HepG2 (cell line): ENCODE measurements at regions not wholly inside any gene's neighbourhood (a gene's known extent, or its start where the extent isn't known, plus 50 kb on each side); places are given as distances from the start of the nearest gene placed in this dataset.

Source experiments
- ATAC-seq: fragments of 200-7000 bp; cut with Tn5 transposase; 3 replicates; pipeline ENCODE4 v1.9.1; 2020; ENCODE audit warnings: mild to moderate bottlenecking, moderate library complexity
- BruUV-seq: library from RNA; stranded (reverse); fragments of 400-500 nt; replicated peaks from 2 replicates; lab custom pipeline; 2021; lab: Mats Ljungman, UMichigan
- CTCF ChIA-PET: fragments of 300-600 bp; formaldehyde crosslinking; extraction: SDS; loops from one replicate; lab custom pipeline; 2021; ENCODE audit warnings: low total read pairs, inconsistent platforms, low intra/inter-chr PET ratio; lab: Yijun Ruan, JAX
- POLR2A ChIA-PET: fragments of 350-600 bp; sonication (Branson Sonifier 250); formaldehyde crosslinking; loops from one replicate; lab custom pipeline; 2020; ENCODE audit warnings: antibody characterized with exemption, inconsistent platforms; lab: Yijun Ruan, JAX
- DNase-seq: peaks from one replicate; pipeline ENCODE4 v3.0.0-alpha.2; 2015; ENCODE audit warnings: low spot score
- FAIRE-seq: peaks from 3 replicates; lab custom pipeline; 2011; peaks lifted over from hg19 to GRCh38; lab: Jason Lieb, UNC
- H2AFZ ChIP-seq: one replicate; pipeline ENCODE4 v1.6.1; 2011; ENCODE audit warnings: low read length, inconsistent platforms
- H3K27ac ChIP-seq: fragments of 300-600 bp; 3 replicates; pipeline ENCODE4 v1.8.0; 2011; ENCODE audit warnings: mixed run types, mild to moderate bottlenecking, mixed read lengths, low read length, inconsistent platforms; ENCODE audit not compliant: insufficient read depth; ENCODE audit errors: extremely low read length
- H3K27me3 ChIP-seq, 2 experiments: fragments of 200-600 bp in 1 of 2; 2 replicates in 1 of 2; 3 replicates in 1 of 2; pipeline versions ENCODE4 v1.6.0 to v1.8.0; 2011; ENCODE audit warnings: low read length in 2 of 2, mild to moderate bottlenecking in 2 of 2, moderate library complexity in 2 of 2, inconsistent platforms in 1 of 2; ENCODE audit not compliant: insufficient read depth in 2 of 2, control insufficient read depth in 1 of 2
- H3K36me3 ChIP-seq, 2 experiments: fragments of 200-600 bp in 1 of 2; replicated peaks in 1 of 2; 2 replicates in 1 of 2; 3 replicates in 1 of 2; pipeline versions ENCODE4 v1.5.1 to v1.8.0; 2011; ENCODE audit warnings: low read length in 2 of 2, inconsistent platforms in 1 of 2; ENCODE audit not compliant: insufficient read depth in 2 of 2, control insufficient read depth in 1 of 2
- H3K4me1 ChIP-seq: 2 replicates; pipeline ENCODE4 v1.5.1; 2012; ENCODE audit warnings: low read length, inconsistent platforms; ENCODE audit not compliant: insufficient read depth
- H3K4me2 ChIP-seq: 2 replicates; pipeline ENCODE4 v1.6.0; 2011; ENCODE audit warnings: low read depth, low read length, inconsistent platforms
- H3K4me3 ChIP-seq, 3 experiments: fragments of 200-600 bp in 1 of 3; sonication (generic), shearing (Covaris generic) in 1 of 3; replicated peaks in 1 of 3; 2 replicates each; pipeline ENCODE4 v1.5.1; 2011 to 2016; ENCODE audit warnings: low read length in 3 of 3, inconsistent platforms in 2 of 3, low read depth in 2 of 3, mild to moderate bottlenecking in 2 of 3, control low read depth in 1 of 3, mixed read lengths in 1 of 3; ENCODE audit not compliant: insufficient read depth in 1 of 3
- H3K79me2 ChIP-seq: one replicate; pipeline ENCODE4 v1.6.1; 2011; ENCODE audit warnings: low read length, inconsistent platforms; ENCODE audit not compliant: insufficient read depth
- H3K9ac ChIP-seq: 2 replicates; pipeline ENCODE4 v1.6.0; 2011; ENCODE audit warnings: mild to moderate bottlenecking, low read depth, low read length, inconsistent platforms; ENCODE audit not compliant: insufficient read depth
- H3K9me3 ChIP-seq: 2 replicates; pipeline ENCODE4 v1.5.1; 2012; ENCODE audit warnings: mild to moderate bottlenecking, low read length
- H4K20me1 ChIP-seq: 2 replicates; pipeline ENCODE4 v1.6.0; 2011; ENCODE audit warnings: inconsistent platforms, mild to moderate bottlenecking, low read length, moderate library complexity; ENCODE audit not compliant: insufficient read depth
- ETV6 ChIP-seq: sonication (generic); formaldehyde crosslinking; conservative IDR thresholded peaks from 2 replicates; pipeline ENCODE4 v1.4.0; 2020; ENCODE audit warnings: missing genetic modification reagents
- GZF1 ChIP-seq: sonication (generic); formaldehyde crosslinking; IDR thresholded peaks from 2 replicates; pipeline ENCODE4 v1.5.1; 2020; ENCODE audit warnings: mild to moderate bottlenecking, missing genetic modification reagents
- IKZF4 ChIP-seq: sonication (generic); formaldehyde crosslinking; IDR thresholded peaks from 2 replicates; pipeline ENCODE4 v1.5.1; 2020; ENCODE audit warnings: borderline replicate concordance, mild to moderate bottlenecking, low read depth, missing genetic modification reagents; ENCODE audit errors: not compliant biosample characterization
- JARID2 ChIP-seq: sonication (generic); formaldehyde crosslinking; IDR thresholded peaks from 2 replicates; pipeline ENCODE4 v1.8.1; 2023; ENCODE audit warnings: missing genetic modification reagents, inconsistent platforms; ENCODE audit not compliant: insufficient replicate concordance
- POLR2AphosphoS2 ChIP-seq: IDR thresholded peaks from 2 replicates; pipeline ENCODE4 v1.6.1; 2011; ENCODE audit warnings: low read depth, low read length, improper control_type of control experiment
- RXRA ChIP-seq: sonication (generic); formaldehyde crosslinking; IDR thresholded peaks from 2 replicates; pipeline ENCODE4 v1.5.1; 2020; ENCODE audit warnings: missing genetic modification reagents
- ZMYM4 ChIP-seq: sonication (generic); formaldehyde crosslinking; IDR thresholded peaks from 2 replicates; pipeline ENCODE4 v1.8.1; 2023; ENCODE audit warnings: mild to moderate bottlenecking, missing genetic modification reagents
- ZNF280D ChIP-seq: sonication (generic); formaldehyde crosslinking; IDR thresholded peaks from 2 replicates; pipeline ENCODE4 v1.5.1; 2020; ENCODE audit warnings: mild to moderate bottlenecking, missing genetic modification reagents
- ZNF7 ChIP-seq: IDR thresholded peaks from 2 replicates; pipeline ENCODE4 v1.6.1; 2016; ENCODE audit warnings: missing biosample characterization, missing genetic modification reagents
- ZNF850 ChIP-seq: sonication (generic); formaldehyde crosslinking; conservative IDR thresholded peaks from 2 replicates; pipeline ENCODE4 v1.9.0; 2021; ENCODE audit warnings: mild to moderate bottlenecking, missing genetic modification reagents
- WGBS: methylation state at CpG from one replicate; pipeline ENCODE4 v1.1.6; 2017; ENCODE audit warnings: low lambda C conversion rate; 5-methylcytosine and 5-hydroxymethylcytosine counted together
- in situ Hi-C: cut with HindIII; loops from 2 replicates; pipeline ENCODE4 v1.10.0; 2017; ENCODE audit warnings: low pct_unique_long_range_greater_than_20kb; ENCODE audit not compliant: extremely low pct_ligation_motif_present
- intact Hi-C: fragments of 100-400 bp; cut with micrococcal nuclease; formaldehyde crosslinking; loops from one replicate; pipeline ENCODE4 v1.10.0; 2022; ENCODE audit not compliant: unreplicated experiment

- Histone ChIP-seq H3K79me2 (no peaks in the 10 kb centered on the region), H3K4me3 (no peak overlapping the region), H3K27me3 (no peaks in the 10 kb centered on the region), H3K9ac (no peak overlapping the region), H3K4me1 (peaks cover 55% of the 10 kb centered on the region), H2AFZ (no peak overlapping the region), H3K36me3 (no peaks in the 10 kb centered on the region), H3K4me2 (no peak overlapping the region), H3K27ac (no peak overlapping the region), H3K9me3 (no peaks in the 10 kb centered on the region), H4K20me1 (no peaks in the 10 kb centered on the region)
- ChIA-PET CTCF (no interaction called here), POLR2A (no interaction called here)
- no peak for TF ChIP-seq GZF1 (CRISPR knock-in tag)
- TF ChIP-seq ZNF7 (CRISPR knock-in tag): no peak
- no peak for TF ChIP-seq ZMYM4 (CRISPR knock-in tag)
- TF ChIP-seq IKZF4 (CRISPR knock-in tag): no peak
- TF ChIP-seq JARID2: no peak
- DNase-seq: no peak
- no peak for ATAC-seq
- intact Hi-C loops (no loop called here), in situ Hi-C loops (no loop called here)
- no TSS peak for BruUV-seq
- no peak for FAIRE-seq
These were observed 174.3 kb upstream of the TNFAIP3 start for GRCh38 chr6:137692806-137693205.

GRCh38 chr6:137693711-137694110 lies 173.3 kb upstream of the TNFAIP3 start:
- Histone ChIP-seq H3K79me2 (no peaks in the 10 kb centered on the region), H3K4me2 (no peak overlapping the region), H3K27me3 (no peaks in the 10 kb centered on the region), H3K9me3 (no peaks in the 10 kb centered on the region), H4K20me1 (no peaks in the 10 kb centered on the region), H3K36me3 (no peaks in the 10 kb centered on the region), H2AFZ (no peak overlapping the region), H3K9ac (no peak overlapping the region), H3K4me1 (peaks cover 64% of the 10 kb centered on the region), H3K27ac (no peak overlapping the region), H3K4me3 (no peak overlapping the region)
- intact Hi-C loops: no loop called here
- DNase-seq: no peak
- in situ Hi-C loops: no loop called here
- no TSS peak for BruUV-seq
- POLR2A ChIA-PET: no interaction called here
- WGBS: 59% methylated on average over 1 of the region's 1 CpG
- CTCF ChIA-PET: no interaction called here
- TF ChIP-seq ZNF280D (CRISPR knock-in tag) (no peak), POLR2AphosphoS2 (no peak), ZNF850 (no peak), ETV6 (no peak), RXRA (CRISPR knock-in tag) (no peak)
- ATAC-seq: no peak
- no peak for FAIRE-seq
